ENCODE measurements at regions not wholly inside any gene's neighbourhood (a gene's known extent, or its start where the extent isn't known, plus 50 kb on each side); places are given as distances from the start of the nearest gene placed in this dataset.
A peak's percentile ranks its signal among the peaks of the same experiment; 100 is the strongest.

DNA sequence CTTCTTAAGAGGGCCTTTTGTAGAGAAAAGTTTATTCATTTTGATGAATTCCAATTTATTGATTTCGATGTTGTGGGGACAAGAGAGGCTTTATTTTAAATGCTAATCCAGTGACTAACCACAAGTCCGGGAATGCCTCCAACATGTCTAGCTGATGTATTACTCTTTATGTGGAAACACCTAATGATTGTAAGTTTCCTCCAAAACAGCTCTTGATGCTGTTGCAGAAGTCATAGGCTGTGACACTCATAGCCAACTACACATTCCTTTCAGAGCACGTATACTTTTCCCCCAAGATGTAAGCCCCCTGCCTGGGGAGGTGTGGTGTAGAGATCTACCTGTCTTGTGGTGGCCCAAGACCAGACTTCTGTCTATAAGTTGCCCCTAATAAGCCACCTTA is 61.3 kb upstream of the RNF24 start:
- TF ChIP-seq, protein P1, sequence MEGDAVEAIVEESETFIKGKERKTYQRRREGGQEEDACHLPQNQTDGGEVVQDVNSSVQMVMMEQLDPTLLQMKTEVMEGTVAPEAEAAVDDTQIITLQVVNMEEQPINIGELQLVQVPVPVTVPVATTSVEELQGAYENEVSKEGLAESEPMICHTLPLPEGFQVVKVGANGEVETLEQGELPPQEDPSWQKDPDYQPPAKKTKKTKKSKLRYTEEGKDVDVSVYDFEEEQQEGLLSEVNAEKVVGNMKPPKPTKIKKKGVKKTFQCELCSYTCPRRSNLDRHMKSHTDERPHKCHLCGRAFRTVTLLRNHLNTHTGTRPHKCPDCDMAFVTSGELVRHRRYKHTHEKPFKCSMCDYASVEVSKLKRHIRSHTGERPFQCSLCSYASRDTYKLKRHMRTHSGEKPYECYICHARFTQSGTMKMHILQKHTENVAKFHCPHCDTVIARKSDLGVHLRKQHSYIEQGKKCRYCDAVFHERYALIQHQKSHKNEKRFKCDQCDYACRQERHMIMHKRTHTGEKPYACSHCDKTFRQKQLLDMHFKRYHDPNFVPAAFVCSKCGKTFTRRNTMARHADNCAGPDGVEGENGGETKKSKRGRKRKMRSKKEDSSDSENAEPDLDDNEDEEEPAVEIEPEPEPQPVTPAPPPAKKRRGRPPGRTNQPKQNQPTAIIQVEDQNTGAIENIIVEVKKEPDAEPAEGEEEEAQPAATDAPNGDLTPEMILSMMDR (conservative IDR thresholded peaks at IDR 0.05; ENCODE audit: control insufficient read depth, insufficient read depth, low read depth, low read length) = no peak
- no peak overlapping the region for H3K4me3 ChIP-seq (ENCODE audit: control insufficient read depth, low read depth, low read length)
- peak; percentile 96 for DNase-seq (ENCODE audit: low read depth)

DNA sequence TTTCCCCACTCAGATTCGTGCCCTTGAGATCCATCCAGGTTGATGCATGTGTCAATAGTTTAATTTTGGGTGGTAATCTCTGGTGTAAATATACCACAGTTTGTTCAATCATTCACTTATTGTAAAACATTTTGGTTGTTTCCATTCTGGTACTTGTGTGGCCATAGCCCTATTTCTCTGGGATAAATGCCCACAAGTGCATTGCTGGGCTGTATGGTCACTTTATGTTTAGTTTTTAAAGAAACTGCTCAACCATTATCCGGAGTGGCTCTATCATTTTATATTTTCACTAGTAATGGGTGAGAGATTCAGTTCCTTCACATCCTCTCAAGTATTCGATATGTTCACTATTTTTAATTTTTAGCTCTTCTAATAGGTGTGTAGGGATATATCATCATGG is 60.7 kb upstream of the RNF24 start:
- no peak for DNase-seq (ENCODE audit: low read depth)
- TF ChIP-seq, protein P1 (conservative IDR thresholded peaks at IDR 0.05; ENCODE audit: control insufficient read depth, insufficient read depth, low read depth, low read length) = no peak
- H3K4me3 ChIP-seq (ENCODE audit: control insufficient read depth, low read depth, low read length) = no peak overlapping the region

- H3K4me3 ChIP-seq (ENCODE audit: control insufficient read depth, low read depth, low read length) = no peak overlapping the region
- TF ChIP-seq, protein P1 (conservative IDR thresholded peaks at IDR 0.05; ENCODE audit: control insufficient read depth, insufficient read depth, low read depth, low read length) = no peak
- no peak for DNase-seq (ENCODE audit: low read depth)
Measured at GRCh38 chr20:4074877-4075455, 59.6 kb upstream of the RNF24 start.

- DNase-seq (ENCODE audit: low read depth) = no peak
- TF ChIP-seq, protein P1 (conservative IDR thresholded peaks at IDR 0.05; ENCODE audit: control insufficient read depth, insufficient read depth, low read depth, low read length) = no peak
- no peak overlapping the region for H3K4me3 ChIP-seq (ENCODE audit: control insufficient read depth, low read depth, low read length)
Measured at GRCh38 chr20:4073852-4074741, 58.7 kb upstream of the RNF24 start.

GRCh38 chr20:4071178-4071693 is 55.9 kb upstream of the RNF24 start:
- H3K4me3 ChIP-seq (ENCODE audit: control insufficient read depth, low read depth, low read length) = no peak overlapping the region
- TF ChIP-seq, protein P1 (conservative IDR thresholded peaks at IDR 0.05; ENCODE audit: control insufficient read depth, insufficient read depth, low read depth, low read length) = no peak
- DNase-seq (ENCODE audit: low read depth) = no peak

DNA sequence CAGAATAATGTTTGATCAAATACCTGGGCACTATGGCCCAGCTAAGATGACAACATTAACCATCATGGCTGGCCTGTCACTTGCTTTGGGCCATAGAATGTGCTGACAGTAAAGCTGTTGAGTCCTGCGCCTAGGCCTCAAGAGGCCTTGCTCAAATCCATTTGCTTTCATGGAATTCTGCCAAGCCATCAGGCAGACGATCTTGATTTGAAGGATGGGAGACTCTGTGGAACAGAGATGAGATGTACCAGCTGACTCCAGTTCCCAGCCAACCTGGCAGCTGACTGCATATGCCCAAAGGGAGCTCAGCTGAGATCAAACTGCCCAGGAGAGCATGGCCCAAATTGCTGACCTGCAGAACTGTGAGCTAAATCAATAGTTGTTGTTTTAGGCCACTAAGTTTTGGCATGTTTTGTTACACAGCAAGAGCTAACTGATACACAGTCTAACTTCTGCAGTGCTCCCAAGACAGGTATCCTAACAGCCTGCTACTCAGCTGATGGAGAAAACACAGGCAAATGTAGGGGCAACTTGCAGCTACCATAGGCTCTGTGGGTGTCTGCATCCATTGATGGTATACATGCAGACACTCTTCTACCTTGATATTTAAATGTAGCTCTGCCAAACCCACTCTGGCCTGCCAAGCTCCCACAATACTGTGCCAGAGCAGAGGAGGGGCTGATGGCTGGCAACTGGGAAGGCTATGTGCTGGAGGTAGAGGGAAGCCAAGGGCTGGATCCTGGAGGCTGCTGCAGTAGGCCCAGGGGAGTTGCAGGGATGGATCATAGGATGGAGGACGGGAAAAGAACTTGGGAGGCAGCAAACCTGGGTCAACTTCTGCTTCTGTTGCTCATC is 55.2 kb upstream of the RNF24 start:
- no peak overlapping the region for H3K4me3 ChIP-seq (ENCODE audit: control insufficient read depth, low read depth, low read length)

More for the DNA sequence above, 55.2 kb upstream of the RNF24 start:
- no peak for DNase-seq (ENCODE audit: low read depth)
- TF ChIP-seq, protein P1 (conservative IDR thresholded peaks at IDR 0.05; ENCODE audit: control insufficient read depth, insufficient read depth, low read depth, low read length) = no peak

All from fibroblast of mammary gland (primary cell).